Stimulated activated CD8-positive, alpha-beta memory T cell treated with anti-CD3 and anti-CD28 coated beads, Interleukin-4, amount 100 ng/mL, for 4 hours (primary cell): ENCODE measurements at regions not wholly inside any gene's neighbourhood (a gene's known extent, or its start where the extent isn't known, plus 50 kb on each side); places are given as distances from the start of the nearest gene placed in this dataset.

Experiments used
- DNase-seq, 2 donors: peaks; one replicate each; pipeline ENCODE4 v3.0.0-alpha.2; 2020; ENCODE audit warnings: low read depth in 2 of 2, low spot score in 1 of 2

DNA sequence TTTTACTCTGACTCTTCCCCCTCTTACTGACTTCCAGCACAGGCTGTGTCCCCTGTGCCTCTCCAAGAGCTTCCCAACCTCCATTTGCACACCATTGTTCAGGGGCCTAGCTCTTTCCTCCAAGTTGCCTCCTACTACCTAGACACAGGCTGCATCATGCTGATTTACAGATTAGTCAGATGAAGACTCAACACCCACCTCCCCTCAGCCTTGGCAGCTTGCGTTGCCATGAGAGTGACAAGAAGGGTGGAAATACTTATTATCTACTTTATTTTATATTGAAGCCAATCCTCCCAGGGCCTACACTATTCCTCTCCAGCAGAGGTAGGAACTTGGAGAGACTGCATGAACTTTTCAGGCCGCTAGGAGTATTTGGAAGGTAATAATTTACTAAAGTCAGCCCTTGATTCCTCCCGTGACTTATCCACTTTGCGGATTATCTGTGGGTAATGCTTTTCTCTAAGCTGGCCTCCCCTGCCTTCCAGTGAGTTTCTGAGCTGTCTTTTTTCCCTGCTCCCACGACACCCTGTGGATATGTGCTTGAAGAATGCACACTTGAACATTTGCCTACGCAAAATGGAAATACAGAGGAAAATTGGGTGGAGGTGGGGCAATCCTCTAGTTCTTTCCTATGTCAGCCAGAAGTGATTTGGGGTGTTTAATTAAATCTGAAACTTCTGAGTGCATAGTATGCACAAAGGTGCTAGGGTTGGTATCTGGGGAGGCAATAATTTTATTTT is 74.1 kb upstream of the TMEM164 start:
- no peak for DNase-seq

DNA sequence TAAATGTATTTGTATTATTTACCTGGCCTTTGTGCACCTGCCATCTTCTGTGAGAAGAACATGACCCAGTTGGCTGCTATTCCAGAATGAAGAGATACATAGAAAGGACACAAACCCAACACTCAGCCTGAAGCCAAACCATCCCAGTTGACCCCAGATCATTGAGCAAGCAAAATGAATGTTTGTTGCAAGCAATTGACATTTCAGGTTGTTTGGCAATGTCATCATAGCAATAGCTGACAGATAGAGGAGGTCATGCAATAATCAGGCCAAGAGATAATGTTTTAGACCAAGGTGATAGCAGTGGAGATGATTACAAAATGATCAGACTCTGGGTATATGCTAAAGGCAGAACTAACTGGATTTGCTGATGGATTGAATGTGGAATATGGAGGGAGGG is 71.2 kb upstream of the TMEM164 start:
- DNase-seq = no peak

DNA sequence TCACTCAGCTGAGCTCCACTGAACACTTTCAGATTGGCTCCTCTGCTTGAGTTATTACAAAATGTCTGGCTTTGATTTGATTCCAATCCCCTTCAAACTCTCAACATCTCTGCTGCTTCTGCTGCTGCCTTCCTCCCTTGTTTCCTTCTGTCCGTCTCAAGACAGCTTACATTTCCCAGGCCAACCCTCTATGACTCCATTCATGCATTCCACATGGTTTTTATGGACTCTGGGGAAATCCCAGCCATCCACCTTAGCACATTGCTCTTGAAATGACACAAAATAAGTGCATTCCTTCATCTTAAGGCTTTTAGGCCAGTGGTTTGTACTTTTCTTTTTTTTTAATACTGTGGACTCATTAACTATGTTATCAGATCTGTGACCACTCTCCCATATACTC is 68.5 kb upstream of the TMEM164 start:
- no peak for DNase-seq

DNA sequence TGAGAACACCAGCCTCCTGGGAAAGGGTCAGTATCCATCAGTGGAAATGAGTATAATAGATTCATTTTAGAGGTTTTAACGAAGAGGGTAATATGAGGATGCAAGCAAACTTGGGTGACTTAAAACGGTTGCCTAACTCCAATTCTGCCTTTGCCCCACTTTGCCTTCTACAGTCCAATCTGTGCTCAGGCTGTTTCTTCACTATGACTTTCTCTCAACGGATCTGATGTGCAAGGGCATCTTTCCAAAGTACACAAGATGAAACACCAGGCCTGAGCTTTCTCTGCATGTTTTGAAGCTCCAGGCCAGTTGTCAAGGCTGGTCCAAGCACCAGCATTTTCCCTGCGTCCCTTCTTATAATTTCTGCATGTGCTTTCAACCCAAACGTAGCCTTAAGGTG is 68.0 kb upstream of the TMEM164 start:
- DNase-seq = no peak

DNA sequence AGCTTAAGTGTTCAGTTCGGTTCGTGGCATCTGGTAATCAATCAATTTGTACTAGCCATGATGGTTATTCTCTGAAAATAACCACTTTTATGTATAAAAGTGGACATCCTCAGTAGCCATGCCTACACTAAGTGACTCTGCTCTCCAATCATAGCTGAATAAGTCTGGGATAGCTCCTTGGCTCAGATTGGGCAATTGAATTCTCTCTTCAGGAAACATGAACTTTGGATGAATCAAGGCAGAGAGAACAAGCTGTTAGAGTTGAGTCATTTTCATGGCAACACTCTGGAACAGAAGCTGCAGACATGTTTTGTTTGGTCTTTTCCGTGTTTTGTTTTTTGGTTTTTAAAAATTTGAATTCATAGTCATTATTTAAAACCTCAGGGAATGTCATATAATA is 66.8 kb upstream of the TMEM164 start:
- no peak for DNase-seq

DNA sequence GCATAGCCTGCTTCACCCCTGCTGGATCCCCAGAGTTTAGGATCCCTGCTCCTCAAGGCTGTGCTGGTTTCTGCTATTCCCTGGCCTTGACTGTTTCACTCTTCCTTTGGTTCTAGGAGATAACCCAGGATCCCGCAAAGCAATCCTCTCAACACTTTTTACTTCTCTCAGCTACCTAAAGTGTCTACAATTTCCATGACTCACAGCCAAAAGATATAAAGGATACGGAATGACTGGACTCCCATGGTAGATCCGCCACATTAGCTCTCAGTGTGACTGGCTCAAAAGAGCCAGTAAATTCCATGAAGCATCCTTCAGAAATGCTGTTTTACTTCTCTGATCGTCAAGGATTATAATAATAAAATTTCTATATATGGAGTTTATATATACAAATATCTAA is 66.3 kb upstream of the TMEM164 start:
- no peak for DNase-seq

DNA sequence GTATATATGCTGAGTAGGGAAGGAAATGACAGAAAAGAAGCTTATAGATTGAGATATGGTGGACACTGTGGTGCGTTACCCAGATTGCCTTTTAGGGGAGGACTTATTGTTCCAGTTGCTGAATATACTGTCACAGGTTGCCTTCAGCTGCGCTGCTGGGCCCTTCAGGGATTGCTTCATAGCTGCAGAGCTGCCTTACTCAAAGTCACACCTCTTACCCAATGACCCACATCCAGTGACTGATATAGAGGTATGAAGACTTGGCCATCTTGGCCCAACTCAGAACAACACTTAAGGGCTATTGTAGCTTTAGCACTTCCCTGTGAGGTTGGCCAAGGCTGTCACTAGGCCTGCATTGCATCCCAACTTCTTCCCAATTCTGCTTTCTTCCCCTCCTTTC is 63.4 kb upstream of the TMEM164 start:
- no peak for DNase-seq

DNA sequence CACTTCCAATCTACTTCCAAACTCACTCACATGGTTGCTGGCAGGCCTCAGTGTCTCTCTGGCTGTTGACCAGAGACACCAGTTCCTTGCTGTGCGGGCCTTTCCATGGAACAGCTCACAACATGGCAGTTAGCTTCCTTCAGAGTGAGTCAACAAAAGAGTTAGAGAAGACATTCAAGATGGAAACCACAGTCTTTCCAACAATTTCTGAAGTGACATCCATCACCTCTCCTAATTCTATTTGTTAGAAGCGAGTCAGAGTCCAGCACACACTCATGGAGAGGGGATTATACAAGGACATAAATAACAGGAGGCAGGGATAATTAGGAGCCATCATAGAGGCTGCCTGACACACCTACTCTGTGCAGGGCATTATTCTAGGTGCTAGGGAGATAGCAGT is 62.5 kb upstream of the TMEM164 start:
- DNase-seq = no peak

DNA sequence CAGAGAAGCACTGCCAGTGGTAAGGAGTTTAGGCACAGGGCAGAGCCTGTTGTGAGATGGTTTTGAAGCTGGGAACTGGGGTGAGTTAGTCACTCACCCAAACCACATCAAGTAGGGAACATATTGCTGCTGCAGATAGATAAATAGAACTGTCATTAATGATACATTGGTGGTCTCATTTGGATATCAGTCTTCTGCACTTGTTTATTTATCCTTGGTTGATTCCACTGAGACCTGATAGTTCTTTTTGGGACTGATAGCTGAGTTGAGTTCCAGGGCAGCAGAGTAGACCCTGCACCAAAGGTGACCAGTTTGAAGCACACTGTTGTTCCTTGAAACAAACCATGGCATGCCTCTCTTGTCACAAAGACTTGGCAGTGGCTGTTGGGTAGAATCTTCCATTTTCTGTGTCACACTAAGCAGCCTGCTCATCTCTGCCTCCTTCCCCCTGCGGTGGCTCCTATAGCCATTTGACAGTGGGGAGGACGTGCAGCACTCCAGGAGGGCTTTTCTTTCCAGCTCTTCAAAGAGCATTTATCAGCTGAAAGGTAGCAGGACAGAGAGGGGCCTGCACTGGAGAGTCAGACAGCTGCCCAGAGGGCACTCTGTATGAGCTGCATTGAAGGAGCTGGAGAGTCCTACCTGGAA is 59.7 kb upstream of the TMEM164 start:
- DNase-seq = no peak

DNA sequence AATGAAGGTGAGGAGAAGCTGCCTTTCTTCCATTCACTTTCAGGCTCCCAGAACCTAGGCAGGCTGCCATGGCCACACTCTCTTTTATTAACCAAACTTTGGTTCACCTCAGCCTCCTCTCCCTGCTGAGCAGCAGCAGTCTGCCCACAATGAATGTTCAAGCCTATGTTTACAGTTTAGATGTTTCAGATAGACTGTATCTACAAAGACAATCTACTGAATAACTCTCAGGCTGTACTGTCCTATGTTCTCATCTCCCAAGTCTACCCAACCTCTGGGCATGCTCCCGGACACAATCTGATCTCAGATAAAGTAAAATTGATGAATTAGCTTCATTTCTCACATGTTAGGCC is 59.2 kb upstream of the TMEM164 start:
- no peak for DNase-seq

DNA sequence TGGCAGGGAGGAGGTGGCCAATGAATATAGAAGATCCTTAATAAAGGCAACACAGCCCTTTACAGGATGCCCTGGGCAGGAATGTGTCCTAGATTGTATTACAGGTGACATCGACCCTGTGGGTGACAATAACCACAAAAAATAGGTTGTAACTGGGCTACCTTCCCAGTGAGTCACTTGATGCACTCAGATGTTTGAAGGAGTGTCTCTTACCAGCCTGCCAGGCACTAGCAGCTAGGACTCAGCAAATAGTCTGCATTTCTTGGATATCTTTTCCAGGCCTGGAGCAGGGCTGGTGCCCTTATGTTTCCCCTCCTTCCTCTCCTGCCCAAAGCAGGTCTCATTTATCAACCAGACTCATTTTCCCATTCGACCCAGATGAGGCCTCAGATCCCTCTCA is 50.9 kb upstream of the TMEM164 start:
- DNase-seq = no peak

DNA sequence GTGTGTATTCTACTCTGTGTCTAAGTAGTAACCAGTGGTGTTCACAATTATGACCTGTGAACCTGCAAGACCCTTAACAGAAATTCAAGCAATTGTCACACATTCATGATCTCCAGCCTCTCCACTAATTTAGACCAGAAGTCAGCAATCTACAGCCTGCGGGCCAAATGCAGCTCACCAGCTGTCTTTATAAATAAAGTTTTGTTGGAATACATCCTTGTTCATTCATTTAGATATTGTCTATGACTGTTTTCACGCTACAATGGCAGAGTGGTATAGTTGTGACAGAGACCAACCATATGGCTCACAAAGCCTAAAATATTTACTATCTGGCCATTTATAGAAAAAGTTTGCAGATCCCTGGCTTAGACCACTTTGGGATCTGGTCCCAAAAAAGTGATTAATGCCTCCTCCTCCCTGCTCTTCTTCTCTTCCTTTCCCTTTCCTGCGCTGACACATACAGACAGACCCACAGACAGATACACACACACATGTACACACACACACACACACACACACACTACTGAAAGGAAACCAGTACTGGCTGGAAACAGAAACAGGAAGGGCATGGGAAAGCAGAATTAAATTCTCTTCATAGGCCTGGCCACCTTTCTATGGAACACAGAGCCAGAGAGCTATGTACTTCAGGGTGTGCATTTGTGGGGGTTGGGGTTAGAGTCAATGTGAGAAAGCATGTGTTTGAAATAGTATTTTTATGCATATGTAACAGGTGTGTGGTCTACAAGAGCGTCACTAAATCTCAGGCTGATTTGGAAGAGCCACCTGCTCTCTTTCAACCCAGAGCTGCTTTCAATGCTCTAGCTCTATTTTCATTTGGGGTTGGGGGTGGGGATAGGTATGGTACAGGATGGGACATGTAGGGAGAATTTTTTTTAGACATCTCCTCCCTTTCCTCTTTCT is 49.7 kb upstream of the TMEM164 start:
- DNase-seq = no peak
